ENCODE measurements at regions not wholly inside any gene's neighbourhood (a gene's known extent, or its start where the extent isn't known, plus 50 kb on each side); places are given as distances from the start of the nearest gene placed in this dataset.

GRCh38 chr1:82348487-82348886, 547.8 kb downstream of the ADGRL2 start:
- intact Hi-C loops (cut with DNase I) = no loop called here
- DNase-seq = no peak
- TF ChIP-seq, protein P1, sequence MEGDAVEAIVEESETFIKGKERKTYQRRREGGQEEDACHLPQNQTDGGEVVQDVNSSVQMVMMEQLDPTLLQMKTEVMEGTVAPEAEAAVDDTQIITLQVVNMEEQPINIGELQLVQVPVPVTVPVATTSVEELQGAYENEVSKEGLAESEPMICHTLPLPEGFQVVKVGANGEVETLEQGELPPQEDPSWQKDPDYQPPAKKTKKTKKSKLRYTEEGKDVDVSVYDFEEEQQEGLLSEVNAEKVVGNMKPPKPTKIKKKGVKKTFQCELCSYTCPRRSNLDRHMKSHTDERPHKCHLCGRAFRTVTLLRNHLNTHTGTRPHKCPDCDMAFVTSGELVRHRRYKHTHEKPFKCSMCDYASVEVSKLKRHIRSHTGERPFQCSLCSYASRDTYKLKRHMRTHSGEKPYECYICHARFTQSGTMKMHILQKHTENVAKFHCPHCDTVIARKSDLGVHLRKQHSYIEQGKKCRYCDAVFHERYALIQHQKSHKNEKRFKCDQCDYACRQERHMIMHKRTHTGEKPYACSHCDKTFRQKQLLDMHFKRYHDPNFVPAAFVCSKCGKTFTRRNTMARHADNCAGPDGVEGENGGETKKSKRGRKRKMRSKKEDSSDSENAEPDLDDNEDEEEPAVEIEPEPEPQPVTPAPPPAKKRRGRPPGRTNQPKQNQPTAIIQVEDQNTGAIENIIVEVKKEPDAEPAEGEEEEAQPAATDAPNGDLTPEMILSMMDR (IDR thresholded peaks at IDR 0.05) = no peak
- TF ChIP-seq POLR2A (IDR thresholded peaks at IDR 0.05) (no peak), EP300 (IDR thresholded peaks at IDR 0.05) (no peak)
- WGBS, 3 donors = 47 to 78% (median 52%) methylated on average over 2 of the region's 2 CpGs
- Histone ChIP-seq H3K9me3 (no peaks in the 10 kb centered on the region), H3K36me3 (no peaks in the 10 kb centered on the region), H3K4me3 (no peak overlapping the region), H3K4me1 (ENCODE audit: insufficient read depth) (no peaks in the 10 kb centered on the region), H3K27me3 (no peaks in the 10 kb centered on the region), H3K27ac (no peak overlapping the region)

DNA sequence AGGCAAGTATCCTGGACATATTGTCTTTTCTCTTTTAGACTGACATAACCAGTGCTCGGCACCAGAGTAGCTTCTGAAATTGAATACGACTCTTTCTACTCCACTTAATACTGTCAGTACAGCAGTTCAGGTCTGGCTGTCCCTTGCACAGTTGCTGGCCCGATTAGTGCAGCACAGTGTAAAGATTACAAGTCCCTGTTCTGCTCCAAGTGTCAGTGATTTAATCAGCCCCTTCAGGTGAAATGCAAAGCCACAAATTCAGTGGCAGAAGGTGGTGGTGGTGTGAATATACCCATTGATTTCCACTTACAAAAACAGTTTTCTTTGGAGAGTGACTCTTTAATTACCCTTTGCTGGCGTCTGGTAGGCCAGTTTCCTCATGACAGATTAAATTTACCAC, 545.4 kb downstream of the ADGRL2 start:
- 85 to 91% (median 90%) methylated on average over 4 of the region's 4 CpGs for WGBS, 3 donors

DNA sequence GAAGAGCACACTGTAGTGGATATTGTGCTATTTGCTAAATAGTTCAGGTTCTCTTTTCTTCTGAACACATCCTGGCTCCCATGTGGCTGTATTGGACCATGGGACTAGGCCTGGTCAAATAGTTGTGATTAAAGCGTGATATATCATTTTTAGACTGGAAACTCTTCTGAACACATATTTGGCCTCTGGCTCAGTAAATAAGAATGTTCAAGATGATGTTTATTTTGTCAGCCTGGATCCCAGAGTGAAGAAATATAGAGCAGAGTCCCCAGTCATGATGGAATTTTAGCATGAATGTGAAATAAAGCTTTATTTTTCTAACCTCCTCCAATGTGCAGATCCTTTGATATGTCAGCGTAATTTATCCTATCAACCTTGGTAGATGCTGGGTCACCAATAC, 542.6 kb downstream of the ADGRL2 start:
- no peak overlapping the region for H3K27ac ChIP-seq
- intact Hi-C loops (cut with DNase I) = no loop called here
- no peaks in the 10 kb centered on the region for H3K4me1 ChIP-seq (ENCODE audit: insufficient read depth)
- TF ChIP-seq, protein P1 (IDR thresholded peaks at IDR 0.05) = no peak
- TF ChIP-seq POLR2A (IDR thresholded peaks at IDR 0.05) (no peak), EP300 (IDR thresholded peaks at IDR 0.05) (no peak)
- WGBS, 3 donors = 71 to 86% (median 82%) methylated on average over 2 of the region's 2 CpGs
- no peak overlapping the region for H3K4me3 ChIP-seq
- H3K9me3 ChIP-seq = no peaks in the 10 kb centered on the region
- no peak for DNase-seq
- no peaks in the 10 kb centered on the region for H3K36me3 ChIP-seq
- H3K27me3 ChIP-seq = no peaks in the 10 kb centered on the region

More for the DNA sequence above, 545.4 kb downstream of the ADGRL2 start:
- Histone ChIP-seq H3K4me3 (no peak overlapping the region), H3K27me3 (no peaks in the 10 kb centered on the region), H3K9me3 (no peaks in the 10 kb centered on the region), H3K36me3 (no peaks in the 10 kb centered on the region), H3K27ac (no peak overlapping the region), H3K4me1 (ENCODE audit: insufficient read depth) (no peaks in the 10 kb centered on the region)
- DNase-seq = no peak
- TF ChIP-seq POLR2A (IDR thresholded peaks at IDR 0.05) (no peak), EP300 (IDR thresholded peaks at IDR 0.05) (no peak)
- TF ChIP-seq, protein P1 (IDR thresholded peaks at IDR 0.05) = no peak
- intact Hi-C loops (cut with DNase I) = no loop called here

- 89 to 92% (median 89%) methylated on average over 1 of the region's 1 CpG for WGBS, 3 donors
Observed at GRCh38 chr1:82337635-82338034, 536.9 kb downstream of the ADGRL2 start.

More at GRCh38 chr1:82337635-82338034, 536.9 kb downstream of the ADGRL2 start:
- Histone ChIP-seq H3K9me3 (no peaks in the 10 kb centered on the region), H3K27ac (no peak overlapping the region), H3K4me1 (ENCODE audit: insufficient read depth) (peaks cover 1% of the 10 kb centered on the region), H3K4me3 (no peak overlapping the region), H3K36me3 (no peaks in the 10 kb centered on the region), H3K27me3 (no peaks in the 10 kb centered on the region)
- TF ChIP-seq EP300 (IDR thresholded peaks at IDR 0.05) (no peak), POLR2A (IDR thresholded peaks at IDR 0.05) (no peak)
- TF ChIP-seq, protein P1 (IDR thresholded peaks at IDR 0.05) = no peak
- intact Hi-C loops (cut with DNase I) = no loop called here
- no peak for DNase-seq
